MM.1S (cell line): ENCODE measurements at regions not wholly inside any gene's neighbourhood (a gene's known extent, or its start where the extent isn't known, plus 50 kb on each side); places are given as distances from the start of the nearest gene placed in this dataset.

Experiments
- DNase-seq: peaks from one replicate; pipeline ENCODE4 v3.0.0-alpha.2; 2015
- H2AFZ ChIP-seq: fragments of 300-600 bp; sonication (generic); 2 replicates; pipeline ENCODE4 v1.6.0; 2016; ENCODE audit warnings: antibody characterized with exemption, low read length
- H3F3A ChIP-seq: fragments of 300-600 bp; sonication (generic); 2 replicates; pipeline ENCODE4 v1.6.1; 2016; ENCODE audit warnings: mild to moderate bottlenecking, antibody characterized with exemption, low read length, moderate library complexity, mixed read lengths; ENCODE audit not compliant: insufficient read depth
- H3K27ac ChIP-seq: fragments of 300-600 bp; sonication (generic); 2 replicates; pipeline ENCODE4 v1.5.1; 2016; ENCODE audit warnings: mild to moderate bottlenecking, low read length
- H3K27me3 ChIP-seq: fragments of 300-600 bp; sonication (generic); replicated peaks from 2 replicates; pipeline ENCODE4 v1.6.0; 2016; ENCODE audit warnings: low read length; ENCODE audit not compliant: insufficient read depth
- H3K36me3 ChIP-seq: fragments of 300-600 bp; sonication (generic); replicated peaks from 2 replicates; pipeline ENCODE4 v1.6.1; 2016; ENCODE audit warnings: mild to moderate bottlenecking, low read length, mixed read lengths; ENCODE audit not compliant: insufficient read depth
- H3K4me1 ChIP-seq: fragments of 300-600 bp; sonication (generic); 2 replicates; pipeline ENCODE4 v1.6.1; 2016; ENCODE audit warnings: low read length, mixed read lengths
- H3K4me2 ChIP-seq: fragments of 300-600 bp; sonication (generic); 2 replicates; pipeline ENCODE4 v1.6.0; 2016; ENCODE audit warnings: low read depth, low read length
- H3K4me3 ChIP-seq: fragments of 300-600 bp; sonication (generic); 2 replicates; pipeline ENCODE4 v1.5.1; 2016; ENCODE audit warnings: low read length, mixed read lengths
- H3K79me2 ChIP-seq: fragments of 300-600 bp; sonication (generic); 2 replicates; pipeline ENCODE4 v1.6.1; 2016; ENCODE audit warnings: mixed run types, low read length, mixed read lengths
- H3K9ac ChIP-seq: fragments of 300-600 bp; sonication (generic); 2 replicates; pipeline ENCODE4 v1.6.1; 2016; ENCODE audit warnings: low read length, mixed read lengths
- H3K9me2 ChIP-seq: fragments of 300-600 bp; sonication (generic); replicated peaks from 2 replicates; pipeline ENCODE4 v1.6.1; 2016; ENCODE audit warnings: mild to moderate bottlenecking, low read length, mixed read lengths; ENCODE audit not compliant: insufficient read depth
- H3K9me3 ChIP-seq: fragments of 300-600 bp; sonication (generic); replicated peaks from 2 replicates; pipeline ENCODE4 v1.6.1; 2016; ENCODE audit warnings: mild to moderate bottlenecking, low read length, mixed read lengths; ENCODE audit not compliant: insufficient read depth
- H4K20me1 ChIP-seq: fragments of 300-600 bp; sonication (generic); 2 replicates; pipeline ENCODE4 v1.6.1; 2016; ENCODE audit warnings: mild to moderate bottlenecking, low read length, moderate library complexity, mixed read lengths; ENCODE audit not compliant: insufficient read depth
- CTCF ChIP-seq: fragments of 300-600 bp; sonication (generic); IDR thresholded peaks from 2 replicates; pipeline ENCODE4 v1.5.1; 2016; ENCODE audit warnings: antibody characterized with exemption, low read length, mixed read lengths
- EZH2 ChIP-seq: fragments of 300-600 bp; sonication (generic); optimal IDR thresholded peaks from 2 replicates; pipeline ENCODE3; 2017; ENCODE audit warnings: low read depth, mild to moderate bottlenecking, antibody characterized with exemption, low read length, mixed read lengths
- EZH2phosphoT487 ChIP-seq: fragments of 300-600 bp; sonication (generic); IDR thresholded peaks from 2 replicates; pipeline ENCODE4 v1.6.1; 2018; ENCODE audit warnings: antibody characterized with exemption, low read length

- Histone ChIP-seq H3K9me2 (no peaks in the 10 kb centered on the region), H3K9me3 (no peaks in the 10 kb centered on the region), H3K9ac (no peak overlapping the region), H3K4me2 (no peak overlapping the region), H3K27me3 (no peaks in the 10 kb centered on the region), H3K36me3 (no peaks in the 10 kb centered on the region), H3F3A (no peaks in the 10 kb centered on the region), H3K4me1 (no peaks in the 10 kb centered on the region), H2AFZ (no peak overlapping the region), H3K27ac (no peak overlapping the region), H3K79me2 (no peaks in the 10 kb centered on the region), H4K20me1 (no peaks in the 10 kb centered on the region), H3K4me3 (no peak overlapping the region)
- TF ChIP-seq CTCF: no peak
- no peak for TF ChIP-seq EZH2
- TF ChIP-seq EZH2phosphoT487: no peak
- DNase-seq: no peak
Measured at GRCh38 chr7:54931532-54931931, 87.3 kb upstream of the EGFR start.

GRCh38 chr7:54932818-54933543 is 85.8 kb upstream of the EGFR start:
- TF ChIP-seq EZH2 (no peak), EZH2phosphoT487 (no peak), CTCF (no peak)
- no peak for DNase-seq
- Histone ChIP-seq H3K4me3 (no peak overlapping the region), H2AFZ (no peak overlapping the region), H3K27me3 (no peaks in the 10 kb centered on the region), H3K36me3 (no peaks in the 10 kb centered on the region), H3K9me3 (no peaks in the 10 kb centered on the region), H3K4me1 (no peaks in the 10 kb centered on the region), H3K9ac (no peak overlapping the region), H3K9me2 (no peaks in the 10 kb centered on the region), H3K79me2 (no peaks in the 10 kb centered on the region), H4K20me1 (no peaks in the 10 kb centered on the region), H3K4me2 (no peak overlapping the region), H3F3A (no peaks in the 10 kb centered on the region), H3K27ac (no peak overlapping the region)

DNA sequence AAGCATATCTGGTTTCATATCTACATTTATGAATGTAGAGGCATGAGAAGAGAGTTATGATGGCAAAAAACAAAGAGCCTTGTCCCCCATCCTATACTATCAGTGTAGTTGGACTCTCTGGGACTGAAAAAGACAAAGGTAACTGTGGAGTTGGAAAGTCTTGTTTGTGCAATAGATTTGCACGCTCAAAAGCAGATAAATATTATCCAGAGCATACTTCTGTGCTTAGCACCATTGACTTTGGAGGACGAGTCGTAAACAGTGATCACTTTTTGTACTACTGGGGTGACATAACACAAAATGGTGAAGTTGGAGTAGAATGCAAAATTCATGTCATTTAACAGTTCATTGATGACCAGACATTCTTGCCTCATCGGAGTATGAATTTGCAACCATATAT is 85.2 kb upstream of the EGFR start:
- Histone ChIP-seq H3K9ac (no peak overlapping the region), H3K4me1 (no peaks in the 10 kb centered on the region), H3K4me3 (no peak overlapping the region), H3K36me3 (no peaks in the 10 kb centered on the region), H4K20me1 (no peaks in the 10 kb centered on the region), H3K4me2 (no peak overlapping the region), H3K27me3 (no peaks in the 10 kb centered on the region), H3K9me3 (no peaks in the 10 kb centered on the region), H3K9me2 (no peaks in the 10 kb centered on the region), H3K79me2 (no peaks in the 10 kb centered on the region), H3F3A (no peaks in the 10 kb centered on the region), H2AFZ (no peak overlapping the region), H3K27ac (no peak overlapping the region)
- TF ChIP-seq CTCF (no peak), EZH2phosphoT487 (no peak), EZH2 (no peak)
- no peak for DNase-seq
